Progenitor cell of endocrine pancreas (in vitro differentiated cells): ENCODE measurements at regions not wholly inside any gene's neighbourhood (a gene's known extent, or its start where the extent isn't known, plus 50 kb on each side); places are given as distances from the start of the nearest gene placed in this dataset.

Experiments
- DNase-seq: peaks from one replicate; pipeline ENCODE4 v3.0.0; 2021; ENCODE audit warnings: low spot score; ENCODE audit not compliant: unreplicated experiment
- H3K27ac Mint-ChIP-seq: 2 replicates; pipeline ENCODE4 v1.8.0; 2021; ENCODE audit warnings: mild to moderate bottlenecking, moderate library complexity, mixed read lengths
- H3K27me3 Mint-ChIP-seq: 2 replicates; pipeline ENCODE4 v1.8.0; 2021; ENCODE audit warnings: mixed read lengths
- H3K36me3 Mint-ChIP-seq: 2 replicates; pipeline ENCODE4 v1.8.0; 2022; ENCODE audit warnings: mixed read lengths; ENCODE audit not compliant: insufficient read depth
- H3K4me1 Mint-ChIP-seq: 2 replicates; pipeline ENCODE4 v1.8.0; 2021; ENCODE audit warnings: low read depth, mixed read lengths
- H3K4me3 Mint-ChIP-seq: 2 replicates; pipeline ENCODE4 v1.8.0; 2021; ENCODE audit warnings: low read depth, mild to moderate bottlenecking, moderate library complexity, mixed read lengths
- H3K9me3 Mint-ChIP-seq: 2 replicates; pipeline ENCODE4 v1.8.0; 2021; ENCODE audit warnings: low read depth, mixed read lengths
- CTCF ChIP-seq: fragments of 200-600 bp; sonication (generic); IDR thresholded peaks from one replicate; pipeline ENCODE4 v1.5.0; 2021; ENCODE audit warnings: antibody characterized with exemption, mild to moderate bottlenecking; ENCODE audit not compliant: unreplicated experiment

DNA sequence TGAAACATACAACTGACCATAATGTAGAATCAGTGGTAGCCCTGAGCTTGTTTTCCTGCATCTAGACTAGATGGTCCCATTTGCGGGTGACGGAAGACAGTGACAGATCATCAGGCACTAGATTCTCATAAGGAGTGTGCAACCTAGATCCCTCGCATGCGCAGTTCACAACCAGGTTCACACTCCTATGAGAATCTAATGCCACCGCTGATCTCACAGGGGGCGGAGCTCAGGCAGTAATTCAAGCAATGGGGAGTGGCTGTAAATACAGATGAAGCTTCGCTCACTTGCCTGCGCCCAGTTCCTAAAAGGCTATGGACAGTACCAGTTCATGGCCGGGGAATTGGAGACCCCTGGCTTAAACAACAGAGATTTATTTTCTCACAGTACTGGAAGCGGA, 656.3 kb downstream of the HS3ST4 start:
- no peak for TF ChIP-seq CTCF
- Mint-ChIP-seq H3K4me3 (no peak overlapping the region), H3K36me3 (no peaks in the 10 kb centered on the region), H3K4me1 (peaks cover 11% of the 10 kb centered on the region), H3K9me3 (no peaks in the 10 kb centered on the region), H3K27ac (no peak overlapping the region), H3K27me3 (peaks cover 8% of the 10 kb centered on the region)
- no peak for DNase-seq

GRCh38 chr16:26360867-26361266, 669.1 kb downstream of the HS3ST4 start:
- Mint-ChIP-seq H3K36me3 (no peaks in the 10 kb centered on the region), H3K27me3 (peaks cover 22% of the 10 kb centered on the region), H3K9me3 (no peaks in the 10 kb centered on the region), H3K4me1 (no peaks in the 10 kb centered on the region), H3K27ac (no peak overlapping the region), H3K4me3 (no peak overlapping the region)
- no peak for DNase-seq
- TF ChIP-seq CTCF: no peak

DNA sequence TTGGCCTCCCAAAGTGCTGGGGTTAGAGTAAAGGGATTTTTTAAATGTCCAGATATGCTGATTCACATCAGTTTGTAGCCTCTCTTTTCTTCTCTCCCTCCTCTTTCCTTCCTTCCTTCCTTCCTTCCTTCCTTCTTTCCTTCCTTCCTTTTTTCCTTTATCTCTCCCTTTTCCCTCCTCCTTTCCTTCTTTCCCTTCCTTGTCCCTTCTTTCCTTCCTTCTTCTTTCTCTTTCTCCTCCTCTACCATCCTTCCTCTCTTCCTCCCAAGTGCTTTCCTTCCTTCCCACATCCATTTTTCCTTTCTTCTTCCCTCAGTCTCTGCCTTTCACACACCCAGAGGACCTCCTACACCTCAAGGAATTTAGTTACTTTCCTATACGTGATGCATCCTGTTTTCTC, 671.8 kb downstream of the HS3ST4 start:
- TF ChIP-seq CTCF: no peak
- H3K4me1 Mint-ChIP-seq: no peaks in the 10 kb centered on the region
- DNase-seq: no peak
- peaks cover 30% of the 10 kb centered on the region for H3K27me3 Mint-ChIP-seq
- no peak overlapping the region for H3K27ac Mint-ChIP-seq
- no peak overlapping the region for H3K4me3 Mint-ChIP-seq
- H3K36me3 Mint-ChIP-seq: no peaks in the 10 kb centered on the region
- no peaks in the 10 kb centered on the region for H3K9me3 Mint-ChIP-seq

DNA sequence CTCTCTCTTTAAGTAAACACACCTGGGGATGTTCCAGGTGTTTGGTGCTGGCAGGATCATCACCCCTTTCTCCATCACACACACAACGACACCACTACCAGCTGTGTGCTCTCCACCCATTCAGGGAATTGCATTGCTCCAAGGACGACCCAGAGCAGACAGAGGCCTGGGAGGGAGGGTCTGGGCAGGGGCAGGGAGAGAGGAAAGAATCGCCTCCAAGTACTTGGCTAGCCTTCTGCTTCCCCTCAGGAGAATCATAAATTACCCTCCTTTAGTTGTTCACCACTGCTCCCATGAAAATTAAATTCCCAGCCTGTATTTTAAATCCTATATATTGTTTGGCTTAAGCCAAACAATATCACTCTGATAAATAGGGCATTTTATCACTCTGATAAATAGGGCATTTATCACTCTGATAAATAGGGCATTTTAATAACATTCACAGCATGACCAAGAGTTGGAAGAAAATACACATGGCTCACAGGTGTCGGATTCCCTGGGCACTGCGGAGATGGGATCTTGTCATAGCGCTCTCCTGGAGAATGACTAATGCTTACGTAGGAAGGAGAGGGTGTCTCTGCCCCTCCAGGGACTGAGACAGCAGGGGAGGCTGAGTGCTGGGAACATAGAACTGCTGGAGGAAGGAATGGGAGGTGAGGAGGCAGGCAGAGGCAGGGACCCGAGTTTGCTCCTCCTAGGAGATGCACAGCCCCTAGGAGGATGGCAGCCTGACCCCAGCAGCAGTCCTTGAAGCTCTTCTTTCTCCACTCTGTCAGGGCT, 673.6 kb downstream of the HS3ST4 start:
- Mint-ChIP-seq H3K4me3 (no peak overlapping the region), H3K9me3 (no peaks in the 10 kb centered on the region), H3K36me3 (no peaks in the 10 kb centered on the region), H3K27ac (no peak overlapping the region), H3K4me1 (no peaks in the 10 kb centered on the region), H3K27me3 (peaks cover 23% of the 10 kb centered on the region)
- no peak for TF ChIP-seq CTCF
- no peak for DNase-seq

GRCh38 chr16:26371349-26371869, 679.6 kb downstream of the HS3ST4 start:
- no peak overlapping the region for H3K4me3 Mint-ChIP-seq
- no peak for DNase-seq
- TF ChIP-seq CTCF: no peak
- H3K27me3 Mint-ChIP-seq: peaks cover 3% of the 10 kb centered on the region
- no peak overlapping the region for H3K27ac Mint-ChIP-seq
- H3K9me3 Mint-ChIP-seq: no peaks in the 10 kb centered on the region
- H3K4me1 Mint-ChIP-seq: no peaks in the 10 kb centered on the region
- H3K36me3 Mint-ChIP-seq: no peaks in the 10 kb centered on the region
